Large intestine (tissue), 3 donors: ENCODE measurements at regions not wholly inside any gene's neighbourhood (a gene's known extent, or its start where the extent isn't known, plus 50 kb on each side); places are given as distances from the start of the nearest gene placed in this dataset.

Experiments used
- DNase-seq, 2 donors: peaks; one replicate each; pipeline versions ENCODE4 v3.0.0 to v3.0.0-alpha.2; 2013
- H3K27ac ChIP-seq: one replicate; pipeline ENCODE4 v1.5.1; 2013; ENCODE audit warnings: low read length
- H3K27me3 ChIP-seq: 2 replicates; pipeline ENCODE4 v1.6.1; 2013; ENCODE audit warnings: low read length; ENCODE audit not compliant: control insufficient read depth, insufficient read depth
- H3K36me3 ChIP-seq: 2 replicates; pipeline ENCODE4 v1.6.1; 2013; ENCODE audit warnings: low read length; ENCODE audit not compliant: control insufficient read depth, insufficient read depth
- H3K4me1 ChIP-seq: one replicate; pipeline ENCODE4 v1.6.1; 2013; ENCODE audit warnings: low read length; ENCODE audit not compliant: control insufficient read depth, insufficient read depth
- H3K4me3 ChIP-seq: one replicate; pipeline ENCODE4 v1.5.1; 2013; ENCODE audit warnings: low read length
- H3K9me3 ChIP-seq: one replicate; pipeline ENCODE4 v1.6.1; 2013; ENCODE audit warnings: mild to moderate bottlenecking, low read depth, low read length, moderate library complexity; ENCODE audit not compliant: control insufficient read depth
- WGBS: methylation state at CpG from one replicate; pipeline ENCODE4 v1.1.5; 2013; ENCODE audit warnings: low lambda C conversion rate; ENCODE audit not compliant: insufficient coverage; 5-methylcytosine and 5-hydroxymethylcytosine counted together

DNA sequence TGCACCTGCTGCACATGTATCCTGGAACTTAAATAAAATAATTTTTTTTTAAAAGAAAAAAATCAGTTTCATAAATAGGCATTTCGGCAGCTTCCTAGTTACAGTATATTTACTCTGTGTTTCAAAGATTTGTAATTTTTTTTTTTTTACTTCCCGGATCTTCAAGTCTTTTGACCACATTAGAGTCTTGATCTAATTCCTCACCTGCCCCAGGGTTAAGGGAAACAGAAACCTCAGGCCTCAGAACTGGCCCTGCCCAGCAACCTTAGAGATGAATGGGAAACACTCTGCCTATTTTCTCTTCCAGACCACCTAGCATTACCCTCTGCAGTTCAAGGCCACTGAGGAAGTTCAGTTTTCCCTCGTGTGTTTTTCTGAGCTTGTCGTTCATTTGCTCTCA is 304.0 kb downstream of the MAF start:
- no peak overlapping the region for H3K27ac ChIP-seq
- H3K9me3 ChIP-seq: no peaks in the 10 kb centered on the region
- peaks cover 48% of the 10 kb centered on the region for H3K4me1 ChIP-seq
- DNase-seq: no peak
- H3K36me3 ChIP-seq: no peaks in the 10 kb centered on the region
- H3K4me3 ChIP-seq: no peak overlapping the region
- 75% methylated on average over 1 of the region's 4 CpGs for WGBS
- no peaks in the 10 kb centered on the region for H3K27me3 ChIP-seq

DNA sequence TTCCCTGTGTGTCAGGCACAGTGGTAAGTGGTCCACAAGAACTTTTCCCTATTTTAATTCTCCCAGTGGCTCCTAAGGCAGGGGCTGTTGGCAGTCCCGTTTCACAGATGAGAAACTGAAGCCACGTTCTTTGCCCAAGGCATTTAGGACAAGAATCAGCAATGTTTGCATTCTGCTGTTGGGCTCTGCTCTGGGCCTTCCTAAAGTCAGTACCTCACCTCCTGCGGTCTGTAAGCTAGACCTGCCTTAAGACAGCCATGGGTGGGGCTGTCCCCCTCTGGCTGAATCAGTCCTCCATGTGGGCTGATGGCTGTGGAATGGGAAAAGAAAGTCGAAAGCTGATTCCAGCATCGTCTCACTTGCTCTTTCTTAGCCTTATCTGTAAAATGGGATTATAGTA is 304.8 kb downstream of the MAF start:
- H3K27me3 ChIP-seq: no peaks in the 10 kb centered on the region
- no CpG with 5 or more reads among the region's 5 CpGs for WGBS
- no peaks in the 10 kb centered on the region for H3K36me3 ChIP-seq
- peak overlapping the region; percentile 80 for H3K27ac ChIP-seq
- no peak for DNase-seq
- no peak overlapping the region for H3K4me3 ChIP-seq
- H3K4me1 ChIP-seq: peaks cover 48% of the 10 kb centered on the region
- H3K9me3 ChIP-seq: no peaks in the 10 kb centered on the region

DNA sequence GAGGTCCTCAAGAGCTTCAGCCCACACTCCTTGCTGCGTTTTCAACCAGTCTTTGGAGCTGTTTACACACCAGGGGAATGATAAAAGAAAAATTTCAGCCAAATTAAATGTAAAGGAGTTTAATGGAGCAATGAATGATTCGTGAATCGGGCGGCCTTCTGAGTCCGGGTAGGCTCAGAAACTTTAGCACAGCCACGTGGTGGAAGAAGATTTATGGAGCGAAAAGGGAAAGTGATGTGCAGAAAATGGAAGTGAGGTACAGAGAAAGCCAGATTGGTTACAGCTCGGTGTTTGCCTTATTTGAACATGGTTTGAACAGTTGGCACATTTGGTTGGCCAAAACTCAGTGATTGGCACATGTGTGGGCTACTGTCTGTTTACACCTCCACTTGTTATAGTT is 305.4 kb downstream of the MAF start:
- Histone ChIP-seq H3K4me3 (no peak overlapping the region), H3K36me3 (no peaks in the 10 kb centered on the region), H3K9me3 (no peaks in the 10 kb centered on the region), H3K27me3 (no peaks in the 10 kb centered on the region), H3K4me1 (peaks cover 48% of the 10 kb centered on the region), H3K27ac (peak overlapping the region; percentile 80)
- no CpG with 5 or more reads among the region's 8 CpGs for WGBS
- DNase-seq: no peak

DNA sequence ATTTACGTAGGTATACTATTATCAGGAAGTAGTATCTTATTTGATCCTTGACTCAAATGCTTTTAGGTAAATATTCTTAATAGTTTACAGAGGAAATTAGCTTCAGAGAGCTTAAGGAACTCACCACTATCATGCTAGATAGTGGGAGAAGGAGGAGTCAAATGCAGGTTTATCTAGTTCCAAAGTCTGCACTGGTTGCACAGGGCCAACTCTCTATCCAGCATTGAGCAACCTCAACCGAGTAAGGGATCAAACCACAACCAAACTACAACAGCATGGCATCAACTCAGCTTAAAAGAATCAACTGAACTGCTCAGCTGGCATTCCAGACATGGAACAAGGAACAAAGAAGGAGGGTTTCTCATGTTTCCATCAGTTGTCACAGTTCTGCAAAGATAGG is 306.0 kb downstream of the MAF start:
- WGBS: no CpG with 5 or more reads among the region's 2 CpGs
- DNase-seq: peak; percentile 85 to 93

DNA sequence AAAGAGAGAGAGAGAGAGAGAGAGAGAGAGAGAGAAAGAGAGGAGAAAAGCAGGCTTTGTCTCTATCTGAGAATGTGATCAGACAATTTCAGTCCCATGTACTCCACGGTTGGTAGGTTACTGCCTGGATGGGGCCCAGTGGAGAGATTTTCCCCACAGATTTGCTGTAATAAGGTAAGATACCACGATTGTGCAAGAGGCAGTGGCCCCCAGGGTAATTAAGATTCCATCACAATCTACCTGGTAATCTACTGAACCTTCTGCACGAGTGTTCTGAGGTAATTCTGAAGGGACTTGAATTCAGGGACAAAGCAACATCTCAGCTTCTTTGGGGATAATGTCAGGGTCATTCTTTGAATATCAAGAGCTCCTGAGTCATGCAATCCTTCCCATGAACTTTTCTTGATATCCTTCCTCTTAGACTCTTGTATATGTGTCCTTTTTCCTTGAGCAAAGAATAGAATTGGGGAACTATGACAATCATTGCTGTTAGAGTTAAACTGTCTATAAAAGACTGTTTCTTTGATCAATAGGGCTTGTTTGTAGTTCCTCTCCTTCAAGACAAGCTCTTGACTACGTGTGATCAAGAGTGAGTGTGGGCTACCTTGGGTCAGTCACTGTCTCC is 306.6 kb downstream of the MAF start:
- no peaks in the 10 kb centered on the region for H3K9me3 ChIP-seq
- WGBS: no CpG with 5 or more reads among the region's 4 CpGs
- peak overlapping the region; percentile 80 for H3K27ac ChIP-seq
- H3K36me3 ChIP-seq: no peaks in the 10 kb centered on the region
- peaks cover 41% of the 10 kb centered on the region for H3K4me1 ChIP-seq
- peak; percentile 83 to 91 for DNase-seq
- no peaks in the 10 kb centered on the region for H3K27me3 ChIP-seq
- no peak overlapping the region for H3K4me3 ChIP-seq

More for the DNA sequence above, 306.0 kb downstream of the MAF start:
- Histone ChIP-seq H3K4me1 (peaks cover 45% of the 10 kb centered on the region), H3K9me3 (no peaks in the 10 kb centered on the region), H3K36me3 (no peaks in the 10 kb centered on the region), H3K27ac (peak overlapping the region; percentile 80), H3K27me3 (no peaks in the 10 kb centered on the region), H3K4me3 (no peak overlapping the region)

DNA sequence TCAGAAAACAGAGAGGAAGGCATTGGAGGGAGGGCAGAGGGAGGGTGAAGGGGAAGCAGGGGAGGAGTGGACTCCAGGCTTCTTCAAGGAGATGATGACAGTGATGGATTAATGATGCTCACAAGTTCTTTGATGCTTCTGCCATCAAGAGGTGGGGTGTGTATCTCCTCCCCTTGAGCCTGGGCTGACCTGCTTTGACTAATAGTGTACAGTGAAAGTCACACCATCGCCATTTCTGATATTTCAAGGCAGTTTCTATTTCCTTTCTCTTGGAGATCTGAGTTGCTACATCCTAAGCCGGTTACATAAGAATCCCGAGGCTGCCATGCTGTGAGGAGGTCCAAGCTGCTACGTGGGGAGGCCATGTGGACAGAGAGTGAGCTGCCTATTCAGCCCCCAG is 312.5 kb downstream of the MAF start:
- H3K36me3 ChIP-seq: no peaks in the 10 kb centered on the region
- no peaks in the 10 kb centered on the region for H3K9me3 ChIP-seq
- H3K4me1 ChIP-seq: peaks cover 22% of the 10 kb centered on the region
- H3K4me3 ChIP-seq: no peak overlapping the region
- DNase-seq: no peak
- no CpG with 5 or more reads among the region's 4 CpGs for WGBS
- no peaks in the 10 kb centered on the region for H3K27me3 ChIP-seq
- no peak overlapping the region for H3K27ac ChIP-seq

DNA sequence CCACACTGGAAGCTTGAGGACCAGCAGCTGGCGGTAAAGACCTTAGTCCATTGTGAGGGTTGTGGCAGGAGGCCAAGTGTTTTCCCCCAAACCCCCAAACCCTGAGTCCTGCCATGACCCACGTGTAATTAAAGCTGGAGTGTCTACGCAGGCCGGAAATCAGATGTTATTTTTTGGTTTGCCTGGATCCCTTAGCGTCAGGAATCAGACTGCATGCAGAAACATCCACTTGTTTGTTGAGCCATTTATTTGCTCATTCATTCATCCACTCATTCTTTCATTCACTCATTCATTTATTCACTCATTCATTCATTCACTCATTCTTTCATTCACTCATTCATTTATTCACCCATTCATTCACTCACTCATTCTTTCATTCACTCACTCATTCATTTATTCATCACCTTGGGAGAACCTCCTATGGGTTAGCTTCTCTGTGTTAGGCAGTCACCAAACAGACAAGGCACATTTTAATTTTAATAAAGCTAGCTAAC is 313.1 kb downstream of the MAF start:
- 0% methylated on average over 1 of the region's 5 CpGs for WGBS
- H3K36me3 ChIP-seq: no peaks in the 10 kb centered on the region
- peak overlapping the region; percentile 23 for H3K27ac ChIP-seq
- H3K9me3 ChIP-seq: no peaks in the 10 kb centered on the region
- no peaks in the 10 kb centered on the region for H3K27me3 ChIP-seq
- H3K4me3 ChIP-seq: no peak overlapping the region
- peaks cover 16% of the 10 kb centered on the region for H3K4me1 ChIP-seq
- DNase-seq: no peak

DNA sequence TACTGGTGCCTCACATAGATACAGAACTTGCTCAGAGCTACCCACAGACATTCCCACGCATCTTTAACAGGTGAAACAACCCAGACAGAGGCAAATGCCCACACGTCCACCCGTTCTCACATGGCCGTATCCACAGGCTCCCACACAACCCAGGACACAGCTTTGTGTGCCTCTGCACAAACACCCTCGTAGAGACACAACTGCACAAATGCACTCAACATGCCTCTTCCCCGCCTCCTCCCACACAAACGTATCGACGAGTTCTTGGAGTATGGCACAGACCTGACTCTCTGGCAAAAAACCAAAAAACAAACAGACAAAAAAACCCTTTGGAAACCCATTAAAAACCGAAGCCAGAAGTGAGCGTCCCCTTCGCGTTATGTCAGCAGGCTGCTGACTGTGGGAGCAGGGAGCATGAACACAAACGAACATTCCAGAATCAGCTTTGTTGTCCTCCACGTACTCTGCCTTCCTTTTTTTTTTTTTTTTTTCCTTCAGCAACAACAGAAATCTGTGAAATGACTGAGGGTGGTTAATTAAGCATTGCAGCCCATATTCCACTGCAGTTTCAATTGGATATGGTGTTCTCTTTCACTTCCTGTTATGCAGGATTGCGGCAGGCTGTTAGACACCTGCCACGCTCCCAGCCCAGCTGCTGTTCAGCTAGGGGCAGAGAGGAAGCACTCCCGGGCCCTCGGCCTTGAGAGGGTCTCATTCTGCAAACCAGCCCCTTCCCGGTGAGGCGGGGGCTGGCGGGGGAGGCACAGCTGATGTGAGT is 313.7 kb downstream of the MAF start:
- no peaks in the 10 kb centered on the region for H3K9me3 ChIP-seq
- H3K27me3 ChIP-seq: no peaks in the 10 kb centered on the region
- DNase-seq: peak; percentile 43 to 70
- H3K4me3 ChIP-seq: no peak overlapping the region
- 26% methylated on average over 2 of the region's 22 CpGs for WGBS
- no peaks in the 10 kb centered on the region for H3K36me3 ChIP-seq
- peaks cover 9% of the 10 kb centered on the region for H3K4me1 ChIP-seq
- H3K27ac ChIP-seq: peak overlapping the region; percentile 23

DNA sequence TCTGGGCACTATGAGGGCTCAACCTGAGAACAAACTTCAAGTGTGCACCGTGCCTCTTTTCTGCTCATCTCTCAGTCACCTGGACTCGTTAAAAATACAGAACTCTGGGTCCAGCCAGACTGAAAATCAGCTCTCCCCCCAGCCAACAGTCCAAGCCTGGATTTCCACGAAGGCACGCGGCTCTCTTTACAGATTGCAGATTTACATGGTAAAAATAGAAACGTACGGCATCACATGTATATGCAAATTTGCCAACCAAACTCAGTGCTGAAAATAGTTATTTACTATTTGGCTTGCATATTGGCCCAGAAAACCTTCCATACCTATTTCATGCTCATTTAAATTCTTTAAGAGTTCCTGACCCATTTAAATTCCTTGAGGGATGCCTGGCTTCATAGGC is 315.8 kb downstream of the MAF start:
- no CpG with 5 or more reads among the region's 7 CpGs for WGBS
- no peak overlapping the region for H3K4me3 ChIP-seq
- no peaks in the 10 kb centered on the region for H3K9me3 ChIP-seq
- peaks cover 9% of the 10 kb centered on the region for H3K4me1 ChIP-seq
- H3K27me3 ChIP-seq: no peaks in the 10 kb centered on the region
- DNase-seq: no peak
- H3K36me3 ChIP-seq: no peaks in the 10 kb centered on the region
- no peak overlapping the region for H3K27ac ChIP-seq

DNA sequence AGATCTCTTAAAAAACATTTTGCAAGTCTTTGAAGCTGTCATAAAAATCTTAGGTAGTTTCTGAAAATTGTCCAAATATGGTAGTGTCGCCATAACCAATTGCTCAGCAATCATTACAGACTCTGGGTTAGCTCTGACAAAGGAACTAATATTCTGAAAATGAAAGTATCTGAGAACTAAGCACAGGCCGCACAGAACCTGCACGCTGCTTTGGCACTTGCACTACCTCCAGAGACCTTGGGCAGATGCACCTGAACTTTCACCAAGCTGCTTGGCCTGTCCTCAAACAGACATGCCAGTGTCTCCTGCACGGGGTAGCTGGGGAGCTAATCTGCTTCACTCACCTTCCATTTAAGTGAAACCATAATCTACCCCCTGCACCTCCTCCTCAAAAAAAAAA is 317.0 kb downstream of the MAF start:
- H3K4me3 ChIP-seq: no peak overlapping the region
- no CpG with 5 or more reads among the region's 4 CpGs for WGBS
- no peak for DNase-seq
- no peaks in the 10 kb centered on the region for H3K36me3 ChIP-seq
- no peak overlapping the region for H3K27ac ChIP-seq
- H3K4me1 ChIP-seq: peaks cover 9% of the 10 kb centered on the region
- H3K27me3 ChIP-seq: no peaks in the 10 kb centered on the region
- H3K9me3 ChIP-seq: no peaks in the 10 kb centered on the region
